ENCODE measurements at regions not wholly inside any gene's neighbourhood (a gene's known extent, or its start where the extent isn't known, plus 50 kb on each side); places are given as distances from the start of the nearest gene placed in this dataset.
"Not testable (repeated sequence)": the region's sequence is repeated elsewhere in the genome, so short reads cannot be mapped to it uniquely, and the experiment has no call there.

- DNase-seq (ENCODE audit: low read depth in 2 of 2) = no peak
Observed at GRCh38 chr5:82551840-82552385, 273.8 kb upstream of the RPS23 start.

GRCh38 chr5:82551192-82551591 is 273.0 kb upstream of the RPS23 start:
- no peak for DNase-seq (ENCODE audit: low read depth in 2 of 2)

DNA sequence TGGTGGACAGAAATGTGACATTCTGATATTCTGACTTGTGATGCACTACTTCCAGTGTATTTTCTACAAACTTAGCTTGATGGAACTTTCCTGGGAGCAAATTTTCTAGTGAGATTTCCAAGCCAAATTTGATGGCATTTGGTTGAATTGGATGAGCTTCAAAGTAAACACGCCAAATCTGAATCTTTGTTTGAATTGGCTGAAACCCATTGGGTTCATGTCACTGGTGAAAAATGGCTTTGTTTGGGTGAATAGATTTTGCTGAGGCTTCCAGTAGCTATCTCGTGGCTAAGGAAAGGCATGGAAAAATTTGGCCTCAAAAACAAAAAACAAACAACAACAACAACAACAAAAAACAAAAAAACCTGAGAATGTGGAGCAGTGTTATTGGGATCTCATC is 271.1 kb upstream of the RPS23 start:
- no peak for DNase-seq (ENCODE audit: low read depth in 2 of 2)

DNA sequence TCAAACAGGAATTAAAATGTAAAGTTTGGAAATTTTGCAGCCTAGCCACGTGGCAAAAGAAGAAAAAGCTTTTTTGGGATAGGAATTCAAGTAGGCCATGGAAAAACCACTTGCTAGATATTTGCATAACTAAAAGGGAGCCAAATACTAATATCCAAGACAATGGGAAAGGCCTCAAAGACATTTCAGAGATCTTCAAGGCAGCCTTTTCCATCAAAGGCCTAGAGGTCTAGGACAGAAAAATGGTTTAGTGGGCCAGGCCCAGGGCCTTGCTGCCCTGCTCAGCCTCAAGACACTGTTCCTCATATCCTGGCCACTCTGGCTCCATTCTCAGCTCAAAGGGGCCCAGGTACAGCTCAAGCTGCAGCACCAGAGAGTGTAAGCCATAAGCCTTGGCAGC is 265.9 kb upstream of the RPS23 start:
- DNase-seq (ENCODE audit: low read depth in 2 of 2) = no peak

GRCh38 chr5:82540301-82540700 is 262.1 kb upstream of the RPS23 start:
- no peak for DNase-seq (ENCODE audit: low read depth in 2 of 2)

DNA sequence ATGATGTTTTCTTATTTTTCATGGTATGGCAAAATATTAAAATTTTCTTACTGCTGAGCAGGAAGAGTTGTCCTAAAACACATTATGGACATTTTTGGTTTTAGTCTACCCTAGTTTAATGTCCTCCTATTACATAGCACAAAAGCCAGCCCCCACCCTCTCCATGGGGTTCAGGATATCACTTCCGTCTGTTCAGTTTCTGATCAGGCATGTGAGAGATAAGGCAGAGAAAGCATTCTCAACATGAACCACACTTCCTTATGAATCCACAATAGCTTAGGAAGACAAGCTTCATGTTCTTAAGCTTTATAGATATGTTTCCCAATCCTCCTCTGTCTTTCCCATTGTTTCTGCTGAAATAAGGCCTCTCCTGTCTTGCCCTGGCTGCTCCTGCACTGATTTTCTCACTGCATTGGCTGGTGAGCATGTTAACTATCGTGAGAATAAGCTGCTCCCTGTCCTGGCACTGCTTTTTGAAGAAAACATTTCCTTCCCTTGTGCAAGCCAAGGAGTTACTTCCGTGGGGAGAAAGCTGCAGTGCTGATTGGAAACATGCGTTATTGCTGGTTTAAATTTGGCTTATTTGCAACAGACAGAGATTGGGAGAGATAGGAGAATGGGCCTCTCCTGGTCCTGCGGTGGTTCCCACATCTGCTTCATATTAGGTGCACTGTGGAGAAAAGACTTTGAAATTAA is 260.3 kb upstream of the RPS23 start:
- peak; percentile 72 to 76 for DNase-seq (ENCODE audit: low read depth in 2 of 2)

DNA sequence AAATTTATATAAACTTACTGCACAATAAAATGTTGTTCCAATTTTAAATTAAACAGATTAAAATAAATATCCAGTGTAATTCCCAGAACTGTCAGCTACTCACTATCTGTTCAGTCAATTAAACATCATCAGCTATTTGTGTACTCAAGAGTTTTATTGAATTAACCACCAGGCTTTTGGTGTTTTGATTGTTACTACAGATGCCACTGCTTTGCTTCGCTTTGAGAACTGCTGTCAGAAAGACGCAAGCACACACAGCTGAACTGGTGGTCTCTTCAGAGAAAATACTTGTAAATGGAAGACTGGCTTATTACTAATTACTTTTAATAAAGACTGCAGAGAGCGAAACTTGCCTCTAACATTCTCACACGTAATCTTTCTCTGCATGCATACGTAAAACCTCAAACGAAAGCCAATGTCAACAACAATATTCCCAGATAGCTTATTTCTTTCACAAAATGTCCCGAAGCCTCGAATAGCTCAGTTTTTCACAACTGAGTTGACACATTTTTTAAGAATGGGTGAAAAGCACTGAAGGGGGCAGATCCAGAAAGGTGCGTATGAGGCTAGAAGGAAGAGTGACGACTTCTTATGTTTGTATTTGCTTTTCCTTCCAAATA is 259.6 kb upstream of the RPS23 start:
- DNase-seq (ENCODE audit: low read depth in 2 of 2) = no peak

- no peak for DNase-seq (ENCODE audit: low read depth in 2 of 2)
Observed at GRCh38 chr5:82534986-82535385, 256.8 kb upstream of the RPS23 start.

- DNase-seq (ENCODE audit: low read depth in 2 of 2) = not testable (repeated sequence)
Observed at GRCh38 chr5:82532075-82532474, 253.9 kb upstream of the RPS23 start.

- no peak for DNase-seq (ENCODE audit: low read depth in 2 of 2)
Observed at GRCh38 chr5:82526540-82526939, 248.4 kb upstream of the RPS23 start.

- no peak for DNase-seq (ENCODE audit: low read depth in 2 of 2)
Observed at GRCh38 chr5:82525626-82526025, 247.5 kb upstream of the RPS23 start.

DNA sequence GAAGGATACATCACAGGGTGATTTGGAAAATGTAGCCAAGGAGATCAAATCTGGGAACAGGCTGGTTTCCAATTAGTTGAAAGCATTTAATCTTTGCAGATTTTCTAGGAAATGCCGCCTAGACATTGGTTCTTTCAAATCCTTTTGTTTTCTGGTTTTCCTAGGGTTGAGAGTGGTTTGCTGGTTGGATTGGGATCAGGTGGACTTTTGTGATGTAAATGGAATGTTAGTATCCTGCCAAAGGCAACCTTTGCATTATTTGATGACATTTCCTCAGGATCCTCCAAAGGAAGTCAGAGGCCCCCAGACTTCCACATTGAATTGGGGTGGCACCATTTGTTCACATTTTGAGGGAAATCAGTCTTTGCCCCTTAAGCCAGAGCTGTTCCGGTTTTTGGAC is 245.5 kb upstream of the RPS23 start:
- no peak for DNase-seq (ENCODE audit: low read depth in 2 of 2)

DNA sequence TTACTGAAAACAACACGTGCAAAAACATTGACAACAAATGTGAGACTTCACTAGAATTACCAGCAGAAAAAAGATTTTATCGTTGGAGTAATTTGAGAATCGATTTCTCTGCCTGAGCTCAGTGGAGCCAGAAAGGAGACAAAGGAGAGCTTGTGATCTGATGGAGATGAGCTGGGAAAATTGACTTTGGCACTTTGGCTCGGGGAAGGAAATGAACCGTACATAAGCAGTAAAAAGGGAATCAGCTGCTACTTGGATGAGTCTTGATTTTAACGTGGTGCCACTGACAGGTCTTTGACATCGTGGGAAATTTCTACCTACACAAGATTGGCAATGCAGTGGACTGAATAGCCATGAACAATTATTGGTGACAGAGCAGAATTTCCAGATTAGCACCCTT is 244.7 kb upstream of the RPS23 start:
- DNase-seq (ENCODE audit: low read depth in 2 of 2) = no peak

- no peak for DNase-seq (ENCODE audit: low read depth in 2 of 2)
Observed at GRCh38 chr5:82521431-82522051, 243.4 kb upstream of the RPS23 start.

GRCh38 chr5:82519558-82519957 is 241.4 kb upstream of the RPS23 start:
- DNase-seq (ENCODE audit: low read depth in 2 of 2) = no peak

- no peak for DNase-seq (ENCODE audit: low read depth in 2 of 2)
Observed at GRCh38 chr5:82517544-82518075, 239.5 kb upstream of the RPS23 start.

- no peak for DNase-seq (ENCODE audit: low read depth in 2 of 2)
Observed at GRCh38 chr5:82513738-82514137, 235.6 kb upstream of the RPS23 start.

DNA sequence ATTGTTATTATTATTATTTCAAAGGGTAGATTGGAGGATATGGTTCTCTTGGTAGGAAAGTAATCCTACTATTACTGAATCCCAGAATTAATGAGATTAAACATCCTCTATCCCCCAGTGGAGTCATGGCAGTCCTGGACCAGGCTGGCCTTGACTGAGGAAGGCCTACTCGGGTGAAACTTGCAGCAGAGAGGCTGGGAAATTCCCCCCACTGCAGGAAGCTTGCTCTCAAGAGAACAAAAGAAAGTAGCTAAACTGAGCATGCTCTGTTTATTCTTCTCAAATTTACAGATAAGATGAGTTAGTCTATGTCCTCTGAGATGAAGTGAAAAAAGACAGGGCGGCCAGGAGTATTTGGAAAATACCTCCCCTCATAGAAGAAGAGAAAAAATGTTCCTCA is 233.9 kb upstream of the RPS23 start:
- DNase-seq (ENCODE audit: low read depth in 2 of 2) = no peak

GRCh38 chr5:82511134-82511533 is 233.0 kb upstream of the RPS23 start:
- no peak for DNase-seq (ENCODE audit: low read depth in 2 of 2)

DNA sequence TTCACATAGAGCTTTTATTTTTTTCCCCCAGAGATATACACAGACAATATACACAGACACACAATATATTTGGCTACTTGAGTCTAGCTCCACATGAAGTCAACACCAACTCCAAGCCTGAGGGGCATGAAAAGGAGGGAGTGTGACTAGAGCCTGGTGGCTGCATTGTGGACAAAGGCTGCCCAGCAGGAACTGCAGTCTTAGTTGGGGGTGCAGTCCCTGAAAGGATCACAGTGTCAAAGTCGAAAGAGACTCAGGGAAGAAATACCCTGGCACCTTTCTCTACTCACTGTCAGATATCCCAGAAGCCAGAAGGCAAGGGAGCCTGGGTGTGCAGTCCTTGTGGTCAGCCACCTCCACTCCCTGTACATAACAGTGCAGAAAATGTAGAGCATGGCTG is 231.6 kb upstream of the RPS23 start:
- DNase-seq (ENCODE audit: low read depth in 2 of 2) = no peak

- DNase-seq (ENCODE audit: low read depth in 2 of 2) = not testable (repeated sequence)
Observed at GRCh38 chr5:82506390-82506789, 228.2 kb upstream of the RPS23 start.

GRCh38 chr5:82499725-82500244 is 221.6 kb upstream of the RPS23 start:
- DNase-seq (ENCODE audit: low read depth in 2 of 2) = no peak

- no peak for DNase-seq (ENCODE audit: low read depth in 2 of 2)
Observed at GRCh38 chr5:82497242-82497641, 219.1 kb upstream of the RPS23 start.
